Loucy (cell line): ENCODE measurements at regions not wholly inside any gene's neighbourhood (a gene's known extent, or its start where the extent isn't known, plus 50 kb on each side); places are given as distances from the start of the nearest gene placed in this dataset.

Source experiments
- CTCF ChIP-seq: fragments of 200-600 bp; sonication (generic); conservative IDR thresholded peaks from 2 replicates; pipeline ENCODE4 v1.5.1; 2014; ENCODE audit warnings: mild to moderate bottlenecking, antibody characterized with exemption, low read length
- EZH2phosphoT487 ChIP-seq: fragments of 200-600 bp; IDR thresholded peaks from 2 replicates; pipeline ENCODE4 v1.6.1; 2018; ENCODE audit warnings: antibody characterized with exemption, mild to moderate bottlenecking, moderate library complexity, borderline replicate concordance

DNA sequence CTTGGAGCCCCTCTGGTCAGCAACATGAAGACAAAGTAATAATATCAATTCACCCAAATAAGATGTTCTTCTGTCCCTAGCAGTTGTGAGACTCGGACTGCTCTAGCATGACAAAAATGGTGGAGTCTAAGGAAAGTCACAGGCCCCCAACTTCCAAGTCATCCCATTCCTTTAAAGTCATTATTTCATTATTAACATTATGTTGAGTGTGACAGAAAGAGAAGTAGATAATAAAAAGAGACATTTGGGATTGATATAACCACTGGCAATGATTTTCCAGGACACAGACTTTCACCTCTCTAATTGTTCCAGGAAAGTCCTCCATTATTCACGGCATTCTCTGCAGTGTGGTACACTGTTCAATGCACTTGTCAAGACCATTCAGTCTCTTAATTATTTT lies 1533.0 kb upstream of the TENM4 start:
- TF ChIP-seq EZH2phosphoT487 (no peak), CTCF (no peak)
